IMR-90 (cell line): ENCODE measurements at regions not wholly inside any gene's neighbourhood (a gene's known extent, or its start where the extent isn't known, plus 50 kb on each side); places are given as distances from the start of the nearest gene placed in this dataset.

Source experiments
- ATAC-seq: fragments of 200-7000 bp; cut with Tn5 transposase; 2 replicates; pipeline ENCODE4 v1.9.1; 2020; ENCODE audit warnings: low read depth, mild to moderate bottlenecking, moderate library complexity
- BruUV-seq: library from RNA; stranded (reverse); fragments of 400-500 nt; replicated peaks from 2 replicates; lab custom pipeline; 2021; lab: Mats Ljungman, UMichigan
- CTCF ChIA-PET: fragments of 300-600 bp; formaldehyde crosslinking; extraction: SDS; loops from one replicate; lab custom pipeline; 2021; ENCODE audit warnings: antibody characterized with exemption; lab: Yijun Ruan, JAX
- POLR2A ChIA-PET: fragments of 300-600 bp; sonication (Branson Sonifier 250); formaldehyde crosslinking; loops from one replicate; lab custom pipeline; 2022; ENCODE audit warnings: antibody characterized with exemption; ENCODE audit not compliant: unreplicated experiment; lab: Charles Lee
- DNase-seq: peaks from one replicate; pipeline ENCODE4 v3.0.0; 2013
- H2AFZ ChIP-seq: replicated peaks from 2 replicates; pipeline ENCODE3; 2013; ENCODE audit warnings: low read length, mild to moderate bottlenecking; ENCODE audit not compliant: poor library complexity
- H2AK5ac ChIP-seq: 2 replicates; pipeline ENCODE4 v1.6.1; 2013; ENCODE audit warnings: low read depth, low read length, inconsistent platforms
- H2AK9ac ChIP-seq: replicated peaks from 2 replicates; pipeline ENCODE3; 2013; ENCODE audit warnings: mild to moderate bottlenecking, low read depth, low read length, moderate library complexity; ENCODE audit not compliant: poor library complexity
- H2BK120ac ChIP-seq: 2 replicates; pipeline ENCODE4 v1.6.1; 2013; ENCODE audit warnings: low read depth, low read length, inconsistent platforms
- H2BK15ac ChIP-seq: 3 replicates; pipeline ENCODE4 v1.6.1; 2013; ENCODE audit warnings: low read depth, low read length, inconsistent platforms
- H2BK20ac ChIP-seq: 2 replicates; pipeline ENCODE4 v1.6.1; 2013; ENCODE audit warnings: low read depth, mild to moderate bottlenecking, inconsistent platforms, low read length, moderate library complexity
- H2BK5ac ChIP-seq: 2 replicates; pipeline ENCODE4 v1.6.1; 2013; ENCODE audit warnings: mild to moderate bottlenecking, low read depth, low read length, inconsistent platforms; ENCODE audit not compliant: poor library complexity, severe bottlenecking
- H3K14ac ChIP-seq: replicated peaks from 2 replicates; pipeline ENCODE4 v1.6.1; 2013; ENCODE audit warnings: low read depth, low read length, inconsistent platforms
- H3K18ac ChIP-seq: 2 replicates; pipeline ENCODE4 v1.6.1; 2013; ENCODE audit warnings: low read depth, low read length, control low read depth
- H3K23ac ChIP-seq: 2 replicates; pipeline ENCODE4 v1.6.1; 2013; ENCODE audit warnings: low read depth, low read length, inconsistent platforms
- H3K27ac ChIP-seq: 2 replicates; pipeline ENCODE4 v1.5.1; 2013; ENCODE audit warnings: mild to moderate bottlenecking, control low read depth, low read length; ENCODE audit not compliant: insufficient read depth
- H3K27me3 ChIP-seq: 2 replicates; pipeline ENCODE4 v1.6.1; 2013; ENCODE audit warnings: low read length; ENCODE audit not compliant: control insufficient read depth, insufficient read depth
- H3K36me3 ChIP-seq: 2 replicates; pipeline ENCODE4 v1.6.1; 2013; ENCODE audit warnings: low read length, mixed read lengths; ENCODE audit not compliant: control insufficient read depth, insufficient read depth
- H3K4ac ChIP-seq: 2 replicates; pipeline ENCODE4 v1.6.1; 2013; ENCODE audit warnings: low read depth, low read length, inconsistent platforms
- H3K4me1 ChIP-seq: 2 replicates; pipeline ENCODE4 v1.6.1; 2013; ENCODE audit warnings: low read length, mixed read lengths; ENCODE audit not compliant: control insufficient read depth, insufficient read depth
- H3K4me2 ChIP-seq: 2 replicates; pipeline ENCODE4 v1.6.1; 2013; ENCODE audit warnings: low read depth, mild to moderate bottlenecking, control low read depth, low read length, moderate library complexity
- H3K4me3 ChIP-seq: 2 replicates; pipeline ENCODE4 v1.5.1; 2013; ENCODE audit warnings: low read depth, mild to moderate bottlenecking, control low read depth, low read length, moderate library complexity; ENCODE audit not compliant: insufficient read depth
- H3K56ac ChIP-seq: 2 replicates; pipeline ENCODE4 v1.6.1; 2013; ENCODE audit warnings: low read length, inconsistent platforms; ENCODE audit not compliant: insufficient read depth; ENCODE audit errors: extremely low read depth
- H3K79me1 ChIP-seq, 2 experiments: 2 replicates each; pipeline ENCODE4 v1.6.1; 2013; ENCODE audit warnings: low read length in 2 of 2, inconsistent platforms in 1 of 2, low read depth in 1 of 2
- H3K9ac ChIP-seq: 2 replicates; pipeline ENCODE4 v1.6.1; 2013; ENCODE audit warnings: low read depth, low read length, control low read depth
- H3K9me1 ChIP-seq: 2 replicates; pipeline ENCODE4 v1.6.1; 2013; ENCODE audit warnings: low read length, inconsistent platforms; ENCODE audit not compliant: insufficient read depth
- H3K9me3 ChIP-seq: 2 replicates; pipeline ENCODE4 v1.6.1; 2013; ENCODE audit warnings: low read length; ENCODE audit not compliant: control insufficient read depth, insufficient read depth
- H4K20me1 ChIP-seq: 2 replicates; pipeline ENCODE4 v1.6.1; 2013; ENCODE audit warnings: low read length, inconsistent platforms; ENCODE audit not compliant: insufficient read depth
- H4K5ac ChIP-seq: 2 replicates; pipeline ENCODE4 v1.6.1; 2013; ENCODE audit warnings: mild to moderate bottlenecking, low read depth, low read length, control low read depth
- H4K8ac ChIP-seq, 2 experiments: 2 replicates each; pipeline ENCODE4 v1.6.1; 2013; ENCODE audit warnings: low read depth in 2 of 2, low read length in 2 of 2, control low read depth in 1 of 2, inconsistent platforms in 1 of 2
- H4K91ac ChIP-seq: 2 replicates; pipeline ENCODE4 v1.6.1; 2013; ENCODE audit warnings: low read depth, low read length, inconsistent platforms; ENCODE audit not compliant: insufficient read depth
- BHLHE40 ChIP-seq: fragments of 150-350 bp; IDR thresholded peaks from 2 replicates; pipeline ENCODE4 v1.6.1; 2016; ENCODE audit warnings: mild to moderate bottlenecking, low read depth, low read length
- CEBPB ChIP-seq: IDR thresholded peaks from 2 replicates; pipeline ENCODE4 v1.6.1; 2012; ENCODE audit warnings: low read depth, low read length, improper control_type of control experiment
- CHD1 ChIP-seq: IDR thresholded peaks from 2 replicates; pipeline ENCODE4 v1.6.1; 2012; ENCODE audit warnings: low read depth, low read length, improper control_type of control experiment
- FOS ChIP-seq: fragments of 150-350 bp; IDR thresholded peaks from 2 replicates; pipeline ENCODE4 v1.6.1; 2016; ENCODE audit warnings: low read depth, low read length
- MAFK ChIP-seq: IDR thresholded peaks from 2 replicates; pipeline ENCODE4 v1.6.1; 2012; ENCODE audit warnings: low read depth, low read length, improper control_type of control experiment
- MAZ ChIP-seq: IDR thresholded peaks from 2 replicates; pipeline ENCODE4 v1.6.1; 2012; ENCODE audit warnings: low read depth, mild to moderate bottlenecking, low read length, improper control_type of control experiment, moderate library complexity, borderline replicate concordance
- MXI1 ChIP-seq: IDR thresholded peaks from 2 replicates; pipeline ENCODE4 v1.6.1; 2012; ENCODE audit warnings: low read depth, mild to moderate bottlenecking, low read length, moderate library complexity, borderline replicate concordance
- NFE2L2 ChIP-seq: fragments of 150-350 bp; IDR thresholded peaks from 2 replicates; pipeline ENCODE4 v1.6.1; 2016; ENCODE audit warnings: low read depth, mild to moderate bottlenecking, low read length
- POLR2A ChIP-seq: IDR thresholded peaks from 2 replicates; pipeline ENCODE4 v1.6.1; 2012; ENCODE audit warnings: mild to moderate bottlenecking, low read depth, low read length
- RAD21 ChIP-seq: IDR thresholded peaks from 2 replicates; pipeline ENCODE4 v1.6.1; 2012; ENCODE audit warnings: low read length, improper control_type of control experiment
- RCOR1 ChIP-seq: IDR thresholded peaks from 2 replicates; pipeline ENCODE4 v1.6.1; 2012; ENCODE audit warnings: mild to moderate bottlenecking, low read length, improper control_type of control experiment; ENCODE audit not compliant: insufficient replicate concordance
- RFX5 ChIP-seq: IDR thresholded peaks from 2 replicates; pipeline ENCODE4 v1.8.0; 2012; ENCODE audit warnings: low read depth, mild to moderate bottlenecking, low read length, moderate library complexity
- SMC3 ChIP-seq: fragments of 150-350 bp; IDR thresholded peaks from 2 replicates; pipeline ENCODE4 v1.6.1; 2016; ENCODE audit warnings: low read depth, mild to moderate bottlenecking, antibody characterized with exemption, low read length, moderate library complexity
- WGBS, 2 experiments: methylation state at CpG; one replicate each; pipeline versions ENCODE4 v1.1.5 to v1.1.7; 2013; ENCODE audit warnings: missing lambda C conversion rate in 2 of 2; ENCODE audit not compliant: insufficient read length in 1 of 2; ENCODE audit errors: extremely low coverage in 2 of 2; 5-methylcytosine and 5-hydroxymethylcytosine counted together
- dilution Hi-C: fragments of 300-500 bp; cut with HindIII; formaldehyde crosslinking; loops from one replicate; pipeline ENCODE4 v1.14.3; 2018; ENCODE audit warnings: low sequenced_read_pairs; ENCODE audit not compliant: unreplicated experiment
- in situ Hi-C: fragments of 300-500 bp; cut with MboI; formaldehyde crosslinking; loops from 3 replicates; pipeline ENCODE4 v1.14.3; 2019; ENCODE audit warnings: low sequenced_read_pairs, inconsistent platforms, mixed read lengths
- intact Hi-C: fragments of 100-400 bp; cut with micrococcal nuclease; formaldehyde crosslinking; loops from 2 replicates; pipeline ENCODE4 v1.10.0; 2022
- TF ChIP-seq, protein P1 (sequence below): conservative IDR thresholded peaks from 2 replicates; pipeline ENCODE4 v1.5.1; 2012; ENCODE audit warnings: mild to moderate bottlenecking, low read depth, low read length, improper control_type of control experiment
- TF ChIP-seq, protein P2 (sequence below): fragments of 150-350 bp; IDR thresholded peaks from 2 replicates; pipeline ENCODE4 v1.6.1; 2016; ENCODE audit warnings: low read depth, mild to moderate bottlenecking, low read length, moderate library complexity, borderline replicate concordance
- TF ChIP-seq, protein P3 (sequence below): fragments of 150-350 bp; IDR thresholded peaks from 2 replicates; pipeline ENCODE4 v1.6.1; 2017; ENCODE audit warnings: mild to moderate bottlenecking, antibody characterized with exemption, low read length, low read depth

- H3K9me1 ChIP-seq = peaks cover 23% of the 10 kb centered on the region
- peak overlapping the region; percentile 14; the same call in 1 of the 2 replicates for H3K9ac ChIP-seq
- H2BK15ac ChIP-seq = peak overlapping the region; percentile 100
- POLR2A ChIA-PET = no interaction called here
- H3K4me3 ChIP-seq = no peak overlapping the region
- intact Hi-C loops (loop anchor here (10.0 kb wide), 1 partner anchor 522 kb away; the partner anchor contains the start of gene CXCL12), dilution Hi-C loops (no loop called here), in situ Hi-C loops (no loop called here)
- TF ChIP-seq FOS = no peak
- TF ChIP-seq BHLHE40 = no peak
- TF ChIP-seq, protein P1, sequence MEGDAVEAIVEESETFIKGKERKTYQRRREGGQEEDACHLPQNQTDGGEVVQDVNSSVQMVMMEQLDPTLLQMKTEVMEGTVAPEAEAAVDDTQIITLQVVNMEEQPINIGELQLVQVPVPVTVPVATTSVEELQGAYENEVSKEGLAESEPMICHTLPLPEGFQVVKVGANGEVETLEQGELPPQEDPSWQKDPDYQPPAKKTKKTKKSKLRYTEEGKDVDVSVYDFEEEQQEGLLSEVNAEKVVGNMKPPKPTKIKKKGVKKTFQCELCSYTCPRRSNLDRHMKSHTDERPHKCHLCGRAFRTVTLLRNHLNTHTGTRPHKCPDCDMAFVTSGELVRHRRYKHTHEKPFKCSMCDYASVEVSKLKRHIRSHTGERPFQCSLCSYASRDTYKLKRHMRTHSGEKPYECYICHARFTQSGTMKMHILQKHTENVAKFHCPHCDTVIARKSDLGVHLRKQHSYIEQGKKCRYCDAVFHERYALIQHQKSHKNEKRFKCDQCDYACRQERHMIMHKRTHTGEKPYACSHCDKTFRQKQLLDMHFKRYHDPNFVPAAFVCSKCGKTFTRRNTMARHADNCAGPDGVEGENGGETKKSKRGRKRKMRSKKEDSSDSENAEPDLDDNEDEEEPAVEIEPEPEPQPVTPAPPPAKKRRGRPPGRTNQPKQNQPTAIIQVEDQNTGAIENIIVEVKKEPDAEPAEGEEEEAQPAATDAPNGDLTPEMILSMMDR = no peak
- no peak for TF ChIP-seq CHD1
- TF ChIP-seq CEBPB = no peak
- TF ChIP-seq RAD21 = no peak
- TF ChIP-seq, protein P2, sequence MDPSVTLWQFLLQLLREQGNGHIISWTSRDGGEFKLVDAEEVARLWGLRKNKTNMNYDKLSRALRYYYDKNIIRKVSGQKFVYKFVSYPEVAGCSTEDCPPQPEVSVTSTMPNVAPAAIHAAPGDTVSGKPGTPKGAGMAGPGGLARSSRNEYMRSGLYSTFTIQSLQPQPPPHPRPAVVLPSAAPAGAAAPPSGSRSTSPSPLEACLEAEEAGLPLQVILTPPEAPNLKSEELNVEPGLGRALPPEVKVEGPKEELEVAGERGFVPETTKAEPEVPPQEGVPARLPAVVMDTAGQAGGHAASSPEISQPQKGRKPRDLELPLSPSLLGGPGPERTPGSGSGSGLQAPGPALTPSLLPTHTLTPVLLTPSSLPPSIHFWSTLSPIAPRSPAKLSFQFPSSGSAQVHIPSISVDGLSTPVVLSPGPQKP = no peak
- TF ChIP-seq MXI1 = no peak
- no peak for TF ChIP-seq MAZ
- TF ChIP-seq RFX5 = no peak
- no peak for TF ChIP-seq RCOR1
- no peak for TF ChIP-seq MAFK
- no peak for TF ChIP-seq SMC3
- no peak for TF ChIP-seq POLR2A
- TF ChIP-seq, protein P3, sequence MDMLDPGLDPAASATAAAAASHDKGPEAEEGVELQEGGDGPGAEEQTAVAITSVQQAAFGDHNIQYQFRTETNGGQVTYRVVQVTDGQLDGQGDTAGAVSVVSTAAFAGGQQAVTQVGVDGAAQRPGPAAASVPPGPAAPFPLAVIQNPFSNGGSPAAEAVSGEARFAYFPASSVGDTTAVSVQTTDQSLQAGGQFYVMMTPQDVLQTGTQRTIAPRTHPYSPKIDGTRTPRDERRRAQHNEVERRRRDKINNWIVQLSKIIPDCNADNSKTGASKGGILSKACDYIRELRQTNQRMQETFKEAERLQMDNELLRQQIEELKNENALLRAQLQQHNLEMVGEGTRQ = no peak
- no peak for TF ChIP-seq NFE2L2
- H4K91ac ChIP-seq = peak overlapping the region; percentile 99
- 92% methylated on average over 2 of the region's 9 CpGs; no CpG with 5 or more reads in 1 of the 2 experiments for WGBS, 2 experiments
- no peaks in the 10 kb centered on the region for H3K9me3 ChIP-seq
- H3K18ac ChIP-seq = peak overlapping the region; percentile 98
- peak overlapping the region; percentile 100 for H2AK5ac ChIP-seq
- H2BK120ac ChIP-seq = peak overlapping the region; percentile 99
- DNase-seq = no peak
- H3K14ac ChIP-seq = peak overlapping the region; percentile 95
- peak overlapping the region; percentile 76 for H3K27ac ChIP-seq
- CTCF ChIA-PET = interaction anchor here (0.6 kb wide), 1 partner anchor 1185 kb away, joined by 3 read pairs; no protein-coding TSS in a partner anchor
- H4K8ac ChIP-seq = peak overlapping the region; percentile 97 to 98
- H2AK9ac ChIP-seq = peak overlapping the region; percentile 96
- no TSS peak for BruUV-seq
- H2AFZ ChIP-seq = peak overlapping the region; percentile 69
- peak overlapping the region; percentile 99 for H3K4ac ChIP-seq
- no peaks in the 10 kb centered on the region for H3K27me3 ChIP-seq
- peak overlapping the region; percentile 98 for H3K23ac ChIP-seq
- H3K79me1 ChIP-seq = 0 out of 4 replicates have a peak, but pooled peaks cover 0 to 6% of the 10 kb centered on the region in 2 experiments
- peak overlapping the region; percentile 99 for H4K5ac ChIP-seq
- H2BK5ac ChIP-seq = peak overlapping the region; percentile 100
- H3K36me3 ChIP-seq = no peaks in the 10 kb centered on the region
- H3K56ac ChIP-seq = peak overlapping the region; percentile 94
- peak overlapping the region; percentile 100 for H2BK20ac ChIP-seq
- H3K4me2 ChIP-seq = no peak overlapping the region
- no peak for ATAC-seq
- H3K4me1 ChIP-seq = peaks cover 30% of the 10 kb centered on the region
- H4K20me1 ChIP-seq = no peaks in the 10 kb centered on the region
These were observed 214.6 kb upstream of the ZNF32 start for GRCh38 chr10:43863270-43863669.
